ENCODE measurements at regions not wholly inside any gene's neighbourhood (a gene's known extent, or its start where the extent isn't known, plus 50 kb on each side); places are given as distances from the start of the nearest gene placed in this dataset.

DNA sequence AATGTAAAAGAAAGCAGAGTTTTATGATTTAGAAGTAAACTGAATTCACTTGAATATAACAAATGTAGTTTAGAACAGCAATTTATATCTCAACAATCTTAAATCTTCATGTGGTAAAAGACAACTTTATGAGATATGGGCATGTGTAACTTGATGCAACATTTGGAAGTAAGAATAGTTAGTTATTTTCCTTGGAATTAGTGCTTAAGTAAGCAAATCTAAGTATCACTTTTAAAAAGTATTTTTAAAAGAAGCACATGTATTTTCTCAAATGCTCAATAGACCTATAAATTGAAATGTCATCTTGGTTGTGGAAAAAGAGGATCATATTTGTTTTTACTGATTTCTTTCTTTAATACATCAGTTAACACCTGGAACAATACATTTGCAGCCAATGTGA is 340.3 kb upstream of the CDH6 start:
- Histone ChIP-seq H3K4me1 (no peaks in the 10 kb centered on the region), H3K36me3 (ENCODE audit: low read depth, missing control alignments) (no peaks in the 10 kb centered on the region), H3K4me3 (no peak overlapping the region), H3K27ac (no peak overlapping the region), H3K27me3 (no peaks in the 10 kb centered on the region), H3K9me3 (no peaks in the 10 kb centered on the region)
- DNase-seq, result no peak
- intact Hi-C loops (cut with DNase I; ENCODE audit: low total_unique reads), result no loop called here
- TF ChIP-seq, protein P1, sequence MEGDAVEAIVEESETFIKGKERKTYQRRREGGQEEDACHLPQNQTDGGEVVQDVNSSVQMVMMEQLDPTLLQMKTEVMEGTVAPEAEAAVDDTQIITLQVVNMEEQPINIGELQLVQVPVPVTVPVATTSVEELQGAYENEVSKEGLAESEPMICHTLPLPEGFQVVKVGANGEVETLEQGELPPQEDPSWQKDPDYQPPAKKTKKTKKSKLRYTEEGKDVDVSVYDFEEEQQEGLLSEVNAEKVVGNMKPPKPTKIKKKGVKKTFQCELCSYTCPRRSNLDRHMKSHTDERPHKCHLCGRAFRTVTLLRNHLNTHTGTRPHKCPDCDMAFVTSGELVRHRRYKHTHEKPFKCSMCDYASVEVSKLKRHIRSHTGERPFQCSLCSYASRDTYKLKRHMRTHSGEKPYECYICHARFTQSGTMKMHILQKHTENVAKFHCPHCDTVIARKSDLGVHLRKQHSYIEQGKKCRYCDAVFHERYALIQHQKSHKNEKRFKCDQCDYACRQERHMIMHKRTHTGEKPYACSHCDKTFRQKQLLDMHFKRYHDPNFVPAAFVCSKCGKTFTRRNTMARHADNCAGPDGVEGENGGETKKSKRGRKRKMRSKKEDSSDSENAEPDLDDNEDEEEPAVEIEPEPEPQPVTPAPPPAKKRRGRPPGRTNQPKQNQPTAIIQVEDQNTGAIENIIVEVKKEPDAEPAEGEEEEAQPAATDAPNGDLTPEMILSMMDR (IDR thresholded peaks at IDR 0.05), result no peak
- no peak for TF ChIP-seq POLR2A (IDR thresholded peaks at IDR 0.05)

- Histone ChIP-seq H3K27me3 (no peaks in the 10 kb centered on the region), H3K4me3 (no peak overlapping the region), H3K36me3 (ENCODE audit: low read depth, missing control alignments) (no peaks in the 10 kb centered on the region), H3K9me3 (no peaks in the 10 kb centered on the region), H3K27ac (no peak overlapping the region), H3K4me1 (no peaks in the 10 kb centered on the region)
- intact Hi-C loops (cut with DNase I; ENCODE audit: low total_unique reads), result no loop called here
- no peak for DNase-seq
- no peak for TF ChIP-seq POLR2A (IDR thresholded peaks at IDR 0.05)
- TF ChIP-seq, protein P1 (IDR thresholded peaks at IDR 0.05), result no peak
- WGBS, 2 donors, result 71 to 87% methylated on average over 2 of the region's 2 CpGs
Measured at GRCh38 chr5:30850866-30851265, 342.6 kb upstream of the CDH6 start.

GRCh38 chr5:30849931-30850710 is 343.4 kb upstream of the CDH6 start:
- Histone ChIP-seq H3K27ac (no peak overlapping the region), H3K4me1 (no peaks in the 10 kb centered on the region), H3K4me3 (no peak overlapping the region), H3K36me3 (ENCODE audit: low read depth, missing control alignments) (no peaks in the 10 kb centered on the region), H3K27me3 (no peaks in the 10 kb centered on the region), H3K9me3 (no peaks in the 10 kb centered on the region)
- 47 to 52% methylated on average over 6 of the region's 6 CpGs for WGBS, 2 donors
- intact Hi-C loops (cut with DNase I; ENCODE audit: low total_unique reads), result no loop called here
- DNase-seq, result no peak
- TF ChIP-seq, protein P1 (IDR thresholded peaks at IDR 0.05), result no peak
- no peak for TF ChIP-seq POLR2A (IDR thresholded peaks at IDR 0.05)

- H3K9me3 ChIP-seq, result no peaks in the 10 kb centered on the region
- no peaks in the 10 kb centered on the region for H3K4me1 ChIP-seq
- H3K27ac ChIP-seq, result no peak overlapping the region
- TF ChIP-seq POLR2A (IDR thresholded peaks at IDR 0.05), result no peak
- TF ChIP-seq, protein P1 (IDR thresholded peaks at IDR 0.05), result no peak
- intact Hi-C loops (cut with DNase I; ENCODE audit: low total_unique reads), result no loop called here
- DNase-seq, result no peak
- no peaks in the 10 kb centered on the region for H3K36me3 ChIP-seq (ENCODE audit: low read depth, missing control alignments)
- no peaks in the 10 kb centered on the region for H3K27me3 ChIP-seq
- H3K4me3 ChIP-seq, result no peak overlapping the region
Measured at GRCh38 chr5:30846171-30846570, 347.3 kb upstream of the CDH6 start.

GRCh38 chr5:30845194-30845593 is 348.3 kb upstream of the CDH6 start:
- DNase-seq, result no peak
- no peaks in the 10 kb centered on the region for H3K4me1 ChIP-seq
- H3K9me3 ChIP-seq, result no peaks in the 10 kb centered on the region
- no peaks in the 10 kb centered on the region for H3K36me3 ChIP-seq (ENCODE audit: low read depth, missing control alignments)
- intact Hi-C loops (cut with DNase I; ENCODE audit: low total_unique reads), result no loop called here
- H3K27ac ChIP-seq, result no peak overlapping the region
- H3K4me3 ChIP-seq, result no peak overlapping the region
- TF ChIP-seq POLR2A (IDR thresholded peaks at IDR 0.05), result no peak
- TF ChIP-seq, protein P1 (IDR thresholded peaks at IDR 0.05), result no peak
- no peaks in the 10 kb centered on the region for H3K27me3 ChIP-seq
- 64 to 73% methylated on average over 2 of the region's 2 CpGs for WGBS, 2 donors

All from testis (tissue), 2 donors.